Ovary (tissue), 7 donors: ENCODE measurements at regions not wholly inside any gene's neighbourhood (a gene's known extent, or its start where the extent isn't known, plus 50 kb on each side); places are given as distances from the start of the nearest gene placed in this dataset.

Source experiments
- DNase-seq, 5 donors: peaks; one replicate each; pipeline ENCODE4 v3.0.0-alpha.2; 2019 to 2020
- H3K27ac ChIP-seq, 2 donors: fragments of 200-600 bp; one replicate each; pipeline versions ENCODE4 v1.5.1 to v1.8.0; 2019 to 2022
- H3K27me3 ChIP-seq: fragments of 200-600 bp; one replicate; pipeline ENCODE4 v1.8.0; 2022
- H3K36me3 ChIP-seq: fragments of 200-600 bp; sonication (generic); one replicate; pipeline ENCODE4 v1.5.1; 2019
- H3K4me1 ChIP-seq: one replicate; pipeline ENCODE4 v1.8.1; 2013; ENCODE audit warnings: mild to moderate bottlenecking, moderate library complexity; ENCODE audit not compliant: insufficient read depth
- H3K4me3 ChIP-seq: fragments of 200-600 bp; sonication (generic); one replicate; pipeline ENCODE4 v1.5.1; 2017
- H3K9me3 ChIP-seq, 2 donors: fragments of 200-600 bp in 1 of 2; sonication (generic) in 1 of 2; one replicate each; pipeline versions ENCODE4 v1.5.1 to v1.8.1; 2013 to 2019; ENCODE audit warnings: mild to moderate bottlenecking in 1 of 2, moderate library complexity in 1 of 2
- CTCF ChIP-seq, 3 donors: fragments of 450-650 bp in 2 of 3; fragments of 200-600 bp in 1 of 3; IDR thresholded peaks; one replicate each; pipeline versions ENCODE4 v1.5.1 to v1.8.0; 2016 to 2022; ENCODE audit warnings: antibody characterized with exemption in 3 of 3, mild to moderate bottlenecking in 1 of 3
- EP300 ChIP-seq: sonication (generic); formaldehyde crosslinking; IDR thresholded peaks from one replicate; pipeline ENCODE4 v1.6.1; 2017; ENCODE audit warnings: antibody characterized with exemption
- POLR2A ChIP-seq: fragments of 450-650 bp; IDR thresholded peaks from one replicate; pipeline ENCODE4 v1.6.1; 2017; ENCODE audit warnings: antibody characterized with exemption, mild to moderate bottlenecking, moderate library complexity
- WGBS, 3 donors: extraction: QIAGEN DNeasy Blood & Tissue Kit in 1 of 3; methylation state at CpG; one replicate each; pipeline versions ENCODE4 v1.1.5 to v1.1.7; 2013 to 2017; 5-methylcytosine and 5-hydroxymethylcytosine counted together
- intact Hi-C, 4 donors: fragments of 100-400 bp; cut with DNase I; formaldehyde crosslinking; loops; one replicate each; pipeline versions ENCODE4 v1.11.0 to v1.15.1; 2022 to 2023
- donor health status: DM: no; HTN: no; CAD: no; lungs with moderate emphysema.
- donor health status: DM: no; HTN: no; CAD: no.
- donor health status: Bipolar disorder and iron deficiency.
- donor health status: DM: no; HTN: no; CAD: no.
- donor health status: DM: yes; HTN: yes; CAD: no.

DNA sequence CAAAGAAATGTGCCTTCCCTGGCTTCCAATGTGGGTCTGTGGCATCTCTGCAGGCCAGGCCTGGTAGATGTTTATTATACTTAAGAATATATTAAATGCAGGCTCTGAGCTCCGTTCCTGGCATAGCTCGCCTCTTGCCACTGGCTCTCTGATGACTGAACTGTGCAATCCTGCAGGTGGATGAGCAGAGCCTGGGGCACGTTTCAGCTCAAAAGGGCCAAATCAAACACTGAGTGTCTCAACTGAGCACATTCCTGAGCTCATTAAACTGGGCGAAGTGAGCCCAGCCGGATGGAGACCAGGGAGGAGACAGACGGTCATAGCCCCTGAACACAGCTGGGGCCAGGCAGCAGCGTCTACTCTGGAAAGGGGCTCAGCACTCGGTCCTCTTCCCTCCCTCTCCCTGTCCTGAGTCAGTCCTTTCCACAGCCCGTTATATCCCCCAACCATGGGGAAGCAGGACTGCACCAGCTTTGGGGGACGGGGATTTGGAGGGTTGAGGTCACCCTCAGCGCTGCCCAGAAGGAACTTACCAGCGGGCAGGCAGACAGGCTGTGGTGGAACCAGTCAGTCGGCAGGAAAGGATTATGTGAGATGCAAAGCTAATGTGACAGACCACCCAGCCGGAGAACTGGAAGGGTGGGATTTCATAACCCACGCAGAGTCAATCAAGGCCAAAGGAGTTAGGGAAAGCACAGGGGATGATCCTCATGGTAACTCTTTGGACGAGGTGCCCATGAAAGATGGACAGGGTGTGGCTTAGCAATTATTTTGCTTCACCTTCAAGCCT lies 77.4 kb upstream of the ANKRD34C start:
- H3K27ac ChIP-seq = no peak overlapping the region
- DNase-seq = no peak
- 58 to 68% (median 66%) methylated on average over 16 of the region's 16 CpGs for WGBS, 3 donors
- no peaks in the 10 kb centered on the region for H3K27me3 ChIP-seq
- H3K36me3 ChIP-seq = no peaks in the 10 kb centered on the region
- H3K4me3 ChIP-seq = no peak overlapping the region
- H3K4me1 ChIP-seq = no peaks in the 10 kb centered on the region
- no peaks in the 10 kb centered on the region for H3K9me3 ChIP-seq
- no peak for TF ChIP-seq EP300
- TF ChIP-seq POLR2A = no peak
- no peak for TF ChIP-seq CTCF (IDR thresholded peaks at IDR 0.05)
- intact Hi-C loops = loop anchor here in 1 of 4 donors (5.0 kb wide), 1 partner anchor 1477 kb away; no protein-coding TSS in a partner anchor

- intact Hi-C loops = loop anchor here in 1 of 4 donors (10.0 kb wide), 1 partner anchor 164 kb away; no protein-coding TSS in a partner anchor
Observed at GRCh38 chr15:79198461-79198860, 84.1 kb upstream of the ANKRD34C start.

DNA sequence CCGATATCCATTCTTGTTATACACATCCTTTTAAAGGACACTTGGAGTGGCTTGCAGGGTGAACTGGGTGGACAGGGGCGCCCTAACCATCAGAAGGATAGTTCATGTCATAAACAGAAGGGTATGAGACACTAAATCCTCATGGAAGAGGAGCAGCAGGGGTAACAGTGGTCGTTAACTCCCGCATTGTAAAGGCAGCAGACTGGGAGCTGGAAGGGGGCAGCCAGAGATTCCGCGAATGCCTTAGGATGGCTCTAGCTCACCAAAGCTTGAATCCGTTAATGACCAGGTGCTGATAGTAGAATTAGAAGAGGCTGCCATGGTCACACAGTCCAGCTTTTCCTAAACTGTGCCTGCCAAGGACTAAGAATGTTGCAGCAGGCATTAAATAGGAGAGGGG lies 85.2 kb upstream of the ANKRD34C start:
- no peaks in the 10 kb centered on the region for H3K27me3 ChIP-seq
- H3K27ac ChIP-seq = no peak overlapping the region
- TF ChIP-seq POLR2A = no peak
- TF ChIP-seq EP300 = no peak
- no peak for TF ChIP-seq CTCF (IDR thresholded peaks at IDR 0.05)
- H3K36me3 ChIP-seq = no peaks in the 10 kb centered on the region
- no peaks in the 10 kb centered on the region for H3K4me1 ChIP-seq
- intact Hi-C loops = loop anchor here in 1 of 4 donors (10.0 kb wide), 1 partner anchor 162 kb away; no protein-coding TSS in a partner anchor
- H3K9me3 ChIP-seq = no peaks in the 10 kb centered on the region
- 41 to 56% (median 50%) methylated on average over 7 of the region's 7 CpGs for WGBS, 3 donors
- no peak for DNase-seq
- no peak overlapping the region for H3K4me3 ChIP-seq

More at GRCh38 chr15:79198461-79198860, 84.1 kb upstream of the ANKRD34C start:
- Histone ChIP-seq H3K4me3 (no peak overlapping the region), H3K27me3 (no peaks in the 10 kb centered on the region), H3K4me1 (no peaks in the 10 kb centered on the region), H3K9me3 (no peaks in the 10 kb centered on the region), H3K36me3 (no peaks in the 10 kb centered on the region), H3K27ac (no peak overlapping the region)
- TF ChIP-seq POLR2A (no peak), EP300 (no peak), CTCF (IDR thresholded peaks at IDR 0.05) (no peak)
- no peak for DNase-seq
- 85 to 91% (median 85%) methylated on average over 6 of the region's 6 CpGs for WGBS, 3 donors

DNA sequence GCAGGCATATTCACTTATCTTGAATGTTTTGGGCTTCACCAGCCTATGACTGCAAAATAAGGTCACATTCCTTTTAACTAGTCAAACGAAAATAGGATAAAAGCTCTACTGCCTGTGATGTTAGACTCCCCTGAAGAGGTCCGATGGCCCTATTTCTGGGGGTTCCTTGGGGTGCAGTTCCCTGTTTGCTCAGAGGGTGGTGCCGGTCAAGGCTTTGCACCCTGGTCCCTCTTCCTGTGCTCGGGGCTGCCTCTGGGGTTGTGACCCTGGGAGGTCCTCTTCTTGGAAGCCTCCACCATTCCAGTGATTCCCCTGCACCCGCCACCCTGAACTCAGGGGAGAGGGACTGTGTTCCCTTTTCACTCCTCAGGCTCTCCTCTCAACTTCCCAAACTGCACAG lies 86.7 kb upstream of the ANKRD34C start:
- Histone ChIP-seq H3K27ac (no peak overlapping the region), H3K36me3 (no peaks in the 10 kb centered on the region), H3K9me3 (no peaks in the 10 kb centered on the region), H3K4me1 (no peaks in the 10 kb centered on the region), H3K27me3 (no peaks in the 10 kb centered on the region), H3K4me3 (no peak overlapping the region)
- intact Hi-C loops = loop anchor here in 1 of 4 donors (10.0 kb wide), 1 partner anchor 161 kb away; no protein-coding TSS in a partner anchor
- TF ChIP-seq CTCF (IDR thresholded peaks at IDR 0.05) = no peak
- WGBS, 3 donors = 54 to 65% (median 61%) methylated on average over 5 of the region's 5 CpGs
- no peak for DNase-seq
